A549 (cell line): ENCODE measurements at regions not wholly inside any gene's neighbourhood (a gene's known extent, or its start where the extent isn't known, plus 50 kb on each side); places are given as distances from the start of the nearest gene placed in this dataset.

ENCODE experiments used
- CTCF ChIP-seq: fragments of >200 bp; sonication (Bioruptor Twin); formaldehyde crosslinking; IDR thresholded peaks from 3 replicates; pipeline ENCODE4 v1.5.1; 2016
- EP300 ChIP-seq, 2 experiments: fragments of >200 bp; sonication (Bioruptor Twin); formaldehyde crosslinking; IDR thresholded peaks; 2 replicates in 1 of 2; 3 replicates in 1 of 2; pipeline ENCODE4 v1.6.1; 2016 to 2017
- ESRRA ChIP-seq: fragments of 150-350 bp; IDR thresholded peaks from 2 replicates; pipeline ENCODE4 v1.6.1; 2014; ENCODE audit warnings: mild to moderate bottlenecking, low read length, borderline replicate concordance
- KDM1A ChIP-seq: fragments of 200-600 bp; sonication (generic); IDR thresholded peaks from 2 replicates; pipeline ENCODE4 v1.6.1; 2016; ENCODE audit warnings: low read depth, mild to moderate bottlenecking
- MAX ChIP-seq: IDR thresholded peaks from 2 replicates; pipeline ENCODE4 v1.6.1; 2012
- NR3C1 ChIP-seq: fragments of >200 bp; sonication (Bioruptor Twin); formaldehyde crosslinking; IDR thresholded peaks from 3 replicates; pipeline ENCODE4 v1.6.1; 2017
- POLR2A ChIP-seq: IDR thresholded peaks from 2 replicates; pipeline ENCODE4 v1.6.1; 2012; ENCODE audit warnings: mild to moderate bottlenecking, low read length
- RAD21 ChIP-seq, 2 experiments: fragments of >200 bp in 1 of 2; sonication (Bioruptor Twin) in 1 of 2; formaldehyde crosslinking in 1 of 2; IDR thresholded peaks in 1 of 2; conservative IDR thresholded peaks in 1 of 2; 2 replicates in 1 of 2; 3 replicates in 1 of 2; pipeline ENCODE4 v1.6.1; 2012 to 2018; ENCODE audit warnings: inconsistent platforms in 1 of 2
- REST ChIP-seq: fragments of 200-600 bp; sonication (generic); IDR thresholded peaks from 2 replicates; pipeline ENCODE4 v1.6.1; 2016; ENCODE audit warnings: antibody characterized with exemption, mild to moderate bottlenecking, moderate library complexity
- SMC3 ChIP-seq: fragments of >200 bp; sonication (Bioruptor Twin); formaldehyde crosslinking; IDR thresholded peaks from 3 replicates; pipeline ENCODE4 v1.6.1; 2018; ENCODE audit warnings: inconsistent platforms

GRCh38 chr3:132785292-132785691, 63.1 kb upstream of the NPHP3 start:
- no peak for TF ChIP-seq CTCF
- TF ChIP-seq SMC3: no peak
- TF ChIP-seq NR3C1: no peak
- no peak for TF ChIP-seq POLR2A
- TF ChIP-seq ESRRA: no peak
- TF ChIP-seq KDM1A: no peak
- no peak for TF ChIP-seq MAX
- no peak for TF ChIP-seq REST
- no peak for TF ChIP-seq RAD21 (conservative IDR thresholded peaks at IDR 0.05 in 1 of 2, IDR thresholded peaks at IDR 0.05 in 1 of 2)
- TF ChIP-seq EP300 (IDR thresholded peaks at IDR 0.05): no peak
